Activated CD4-positive, alpha-beta T cell treated with anti-CD3 and anti-CD28 coated beads, Interleukin-2, amount 50 U/mL, for 1 hour (primary cell): ENCODE measurements at regions not wholly inside any gene's neighbourhood (a gene's known extent, or its start where the extent isn't known, plus 50 kb on each side); places are given as distances from the start of the nearest gene placed in this dataset.
A peak's percentile ranks its signal among the peaks of the same experiment; 100 is the strongest.
"Not testable (repeated sequence)": the region's sequence is repeated elsewhere in the genome, so short reads cannot be mapped to it uniquely, and the experiment has no call there.

ENCODE experiments used
- DNase-seq: peaks from one replicate; pipeline ENCODE4 v3.0.0-alpha.2; 2020

GRCh38 chr12:116687888-116688287, 50.0 kb downstream of the SPRING1 start:
- DNase-seq: peak; percentile 20

- DNase-seq: no peak
These were observed 53.0 kb downstream of the SPRING1 start for GRCh38 chr12:116684891-116685290.

- no peak for DNase-seq
These were observed 60.6 kb downstream of the SPRING1 start for GRCh38 chr12:116677202-116677661.

- DNase-seq: no peak
These were observed 62.3 kb downstream of the SPRING1 start for GRCh38 chr12:116675339-116676107.

GRCh38 chr12:116674643-116675183, 63.2 kb downstream of the SPRING1 start:
- DNase-seq: no peak

GRCh38 chr12:116673681-116674111, 64.2 kb downstream of the SPRING1 start:
- no peak for DNase-seq

GRCh38 chr12:116672842-116673516, 64.9 kb downstream of the SPRING1 start:
- no peak for DNase-seq

- DNase-seq: no peak
These were observed 65.9 kb downstream of the SPRING1 start for GRCh38 chr12:116672010-116672409.

- DNase-seq: no peak
These were observed 67.0 kb downstream of the SPRING1 start for GRCh38 chr12:116670859-116671258.

- DNase-seq: no peak
These were observed 70.1 kb downstream of the SPRING1 start for GRCh38 chr12:116667752-116668151.

GRCh38 chr12:116666829-116667228, 71.0 kb downstream of the SPRING1 start:
- not testable (repeated sequence) for DNase-seq

- no peak for DNase-seq
These were observed 71.6 kb downstream of the SPRING1 start for GRCh38 chr12:116666305-116666673.

GRCh38 chr12:116665666-116666304, 72.1 kb downstream of the SPRING1 start:
- no peak for DNase-seq

- DNase-seq: no peak
These were observed 73.8 kb downstream of the SPRING1 start for GRCh38 chr12:116664085-116664484.

GRCh38 chr12:116662612-116663144, 75.2 kb downstream of the SPRING1 start:
- DNase-seq: no peak

GRCh38 chr12:116661341-116661740, 76.5 kb downstream of the SPRING1 start:
- DNase-seq: no peak

GRCh38 chr12:116660740-116661139, 77.1 kb downstream of the SPRING1 start:
- DNase-seq: not testable (repeated sequence)

GRCh38 chr12:116659771-116660481, 77.9 kb downstream of the SPRING1 start:
- no peak for DNase-seq

- no peak for DNase-seq
These were observed 79.9 kb downstream of the SPRING1 start for GRCh38 chr12:116657921-116658495.

- no peak for DNase-seq
These were observed 81.6 kb downstream of the SPRING1 start for GRCh38 chr12:116656306-116656705.

GRCh38 chr12:116654226-116654743, 83.6 kb downstream of the SPRING1 start:
- DNase-seq: no peak

- no peak for DNase-seq
These were observed 86.8 kb downstream of the SPRING1 start for GRCh38 chr12:116651089-116651488.
